ENCODE measurements at regions not wholly inside any gene's neighbourhood (a gene's known extent, or its start where the extent isn't known, plus 50 kb on each side); places are given as distances from the start of the nearest gene placed in this dataset.

- TF ChIP-seq, protein P1, sequence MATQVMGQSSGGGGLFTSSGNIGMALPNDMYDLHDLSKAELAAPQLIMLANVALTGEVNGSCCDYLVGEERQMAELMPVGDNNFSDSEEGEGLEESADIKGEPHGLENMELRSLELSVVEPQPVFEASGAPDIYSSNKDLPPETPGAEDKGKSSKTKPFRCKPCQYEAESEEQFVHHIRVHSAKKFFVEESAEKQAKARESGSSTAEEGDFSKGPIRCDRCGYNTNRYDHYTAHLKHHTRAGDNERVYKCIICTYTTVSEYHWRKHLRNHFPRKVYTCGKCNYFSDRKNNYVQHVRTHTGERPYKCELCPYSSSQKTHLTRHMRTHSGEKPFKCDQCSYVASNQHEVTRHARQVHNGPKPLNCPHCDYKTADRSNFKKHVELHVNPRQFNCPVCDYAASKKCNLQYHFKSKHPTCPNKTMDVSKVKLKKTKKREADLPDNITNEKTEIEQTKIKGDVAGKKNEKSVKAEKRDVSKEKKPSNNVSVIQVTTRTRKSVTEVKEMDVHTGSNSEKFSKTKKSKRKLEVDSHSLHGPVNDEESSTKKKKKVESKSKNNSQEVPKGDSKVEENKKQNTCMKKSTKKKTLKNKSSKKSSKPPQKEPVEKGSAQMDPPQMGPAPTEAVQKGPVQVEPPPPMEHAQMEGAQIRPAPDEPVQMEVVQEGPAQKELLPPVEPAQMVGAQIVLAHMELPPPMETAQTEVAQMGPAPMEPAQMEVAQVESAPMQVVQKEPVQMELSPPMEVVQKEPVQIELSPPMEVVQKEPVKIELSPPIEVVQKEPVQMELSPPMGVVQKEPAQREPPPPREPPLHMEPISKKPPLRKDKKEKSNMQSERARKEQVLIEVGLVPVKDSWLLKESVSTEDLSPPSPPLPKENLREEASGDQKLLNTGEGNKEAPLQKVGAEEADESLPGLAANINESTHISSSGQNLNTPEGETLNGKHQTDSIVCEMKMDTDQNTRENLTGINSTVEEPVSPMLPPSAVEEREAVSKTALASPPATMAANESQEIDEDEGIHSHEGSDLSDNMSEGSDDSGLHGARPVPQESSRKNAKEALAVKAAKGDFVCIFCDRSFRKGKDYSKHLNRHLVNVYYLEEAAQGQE (IDR thresholded peaks at IDR 0.05; ENCODE audit: insufficient read depth in 1 of 2, low read depth in 2 of 2, low read length in 2 of 2) = no peak
- no peak for TF ChIP-seq SIN3A (IDR thresholded peaks at IDR 0.05; ENCODE audit: borderline replicate concordance, insufficient read depth, low read length)
Measured at GRCh38 chr12:47303207-47303606, 223.4 kb upstream of the AMIGO2 start.
